ENCODE measurements at regions not wholly inside any gene's neighbourhood (a gene's known extent, or its start where the extent isn't known, plus 50 kb on each side); places are given as distances from the start of the nearest gene placed in this dataset.
"Not testable (repeated sequence)": the region's sequence is repeated elsewhere in the genome, so short reads cannot be mapped to it uniquely, and the experiment has no call there.

DNA sequence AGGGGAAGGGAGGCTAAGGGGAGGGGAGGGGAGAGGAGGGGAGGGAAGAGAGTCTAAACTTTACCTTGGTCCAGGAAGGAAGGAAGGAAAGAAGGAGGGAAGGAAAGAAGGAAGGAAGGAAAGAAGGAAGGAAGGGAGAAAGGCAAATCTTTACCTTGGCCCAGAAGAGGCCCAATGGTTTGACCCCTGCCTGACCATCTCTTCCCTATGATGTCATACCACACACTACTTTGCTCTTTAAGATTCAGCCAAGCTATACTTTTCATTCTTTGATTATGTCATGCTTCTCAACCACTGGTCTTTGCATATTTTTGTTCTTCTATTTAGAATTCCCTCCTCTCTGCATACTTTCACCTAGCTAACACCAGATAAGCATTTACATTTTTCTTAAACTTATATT, 1077.5 kb downstream of the PCDH9 start:
- H3K4me1 ChIP-seq (ENCODE audit: control insufficient read depth, insufficient read depth, low read length) = no peaks in the 10 kb centered on the region
- no peaks in the 10 kb centered on the region for H4K20me1 ChIP-seq (ENCODE audit: control insufficient read depth, insufficient read depth)
- no peaks in the 10 kb centered on the region for H3K27me3 ChIP-seq (replicated peaks in 1 of 2; ENCODE audit: control insufficient read depth in 2 of 2, insufficient read depth in 2 of 2, low read length in 1 of 2)
- DNase-seq (ENCODE audit: low read depth, low spot score) = no peak
- in situ Hi-C loops (cut with MboI) (no loop called here), intact Hi-C loops (cut with micrococcal nuclease; ENCODE audit: unreplicated experiment) (no loop called here)
- TF ChIP-seq, protein P1, sequence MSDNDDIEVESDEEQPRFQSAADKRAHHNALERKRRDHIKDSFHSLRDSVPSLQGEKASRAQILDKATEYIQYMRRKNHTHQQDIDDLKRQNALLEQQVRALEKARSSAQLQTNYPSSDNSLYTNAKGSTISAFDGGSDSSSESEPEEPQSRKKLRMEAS (IDR thresholded peaks at IDR 0.05; ENCODE audit: low read depth, low read length) = no peak
- TF ChIP-seq RAD21 (IDR thresholded peaks at IDR 0.05; ENCODE audit: insufficient read depth, low read depth, low read length) (no peak), KAT2A (conservative IDR thresholded peaks at IDR 0.05; ENCODE audit: control insufficient read depth, low read depth, low read length) (no peak), BRCA1 (IDR thresholded peaks at IDR 0.05; ENCODE audit: low read depth, low read length) (no peak), EP300 (IDR thresholded peaks at IDR 0.05; ENCODE audit: borderline replicate concordance in 1 of 2, control insufficient read depth in 1 of 2, low read depth in 2 of 2, low read length in 2 of 2) (no peak), CBX5 (IDR thresholded peaks at IDR 0.05; ENCODE audit: low read depth) (no peak), CREM (IDR thresholded peaks at IDR 0.05; ENCODE audit: low read depth) (no peak), BACH1 (IDR thresholded peaks at IDR 0.05; ENCODE audit: borderline replicate concordance) (no peak), RAD51 (IDR thresholded peaks at IDR 0.05) (no peak), NR2C1 (IDR thresholded peaks at IDR 0.05) (no peak), IRF4 (IDR thresholded peaks at IDR 0.05; ENCODE audit: low read depth, low read length) (no peak), TARDBP (IDR thresholded peaks at IDR 0.05; ENCODE audit: borderline replicate concordance) (no peak), CBFB (IDR thresholded peaks at IDR 0.05; ENCODE audit: low read depth) (no peak), ATF3 (IDR thresholded peaks at IDR 0.05; ENCODE audit: borderline replicate concordance, extremely low read depth, low read depth, low read length) (no peak), PML (IDR thresholded peaks at IDR 0.05; ENCODE audit: low read length) (no peak)
- no peak for FAIRE-seq
- ChIA-PET CTCF (no interaction called here), SMC1A (ENCODE audit: uncharacterized antibody, unreplicated experiment) (no interaction called here), RAD21 (ENCODE audit: unreplicated experiment) (no interaction called here), POLR2A (no interaction called here)
- H3K36me3 ChIP-seq (ENCODE audit: control insufficient read depth in 2 of 2, insufficient read depth in 2 of 2, low read length in 1 of 2) = no peaks in the 10 kb centered on the region
- no peak overlapping the region for H3K27ac ChIP-seq (ENCODE audit: control insufficient read depth, insufficient read depth)
- ATAC-seq = no peak
- no TSS peak for BruUV-seq (replicated peaks)
- no peaks in the 10 kb centered on the region for H3K79me2 ChIP-seq (ENCODE audit: control insufficient read depth, insufficient read depth, low read length)
- no peak overlapping the region for H2AFZ ChIP-seq (ENCODE audit: control insufficient read depth, low read depth, low read length)
- no peak overlapping the region for H3K4me2 ChIP-seq (ENCODE audit: control insufficient read depth, insufficient read depth)
- H3K9me3 ChIP-seq (replicated peaks; ENCODE audit: control insufficient read depth, insufficient read depth, low read length) = no peaks in the 10 kb centered on the region
- H3K9ac ChIP-seq (ENCODE audit: control insufficient read depth, insufficient read depth, low read length) = no peak overlapping the region
- H3K4me3 ChIP-seq = no peak overlapping the region

DNA sequence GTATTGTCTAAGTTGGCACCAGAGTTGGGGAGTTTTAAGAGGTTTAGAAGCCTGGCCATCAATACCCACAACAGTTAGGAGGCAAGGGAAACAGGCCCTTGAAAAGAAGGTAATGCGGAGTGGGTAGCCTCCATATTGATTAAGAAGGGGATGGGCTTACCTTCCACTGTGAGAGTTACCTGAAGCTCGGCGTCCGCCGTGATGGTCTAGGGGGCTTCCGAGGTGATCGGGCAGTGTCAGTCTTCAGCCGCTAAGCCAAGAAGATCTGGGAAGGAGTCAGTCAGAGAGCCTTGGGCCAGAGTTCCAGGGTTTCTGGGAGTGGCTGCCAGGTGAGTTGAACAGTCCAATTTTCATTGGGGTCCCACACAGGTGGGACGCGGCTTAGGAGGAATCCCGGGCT, 1085.8 kb downstream of the PCDH9 start:
- H3K27me3 ChIP-seq (replicated peaks in 1 of 2; ENCODE audit: control insufficient read depth in 2 of 2, insufficient read depth in 2 of 2, low read length in 1 of 2); in situ Hi-C loops (cut with MboI); FAIRE-seq; H3K36me3 ChIP-seq (ENCODE audit: control insufficient read depth in 2 of 2, insufficient read depth in 2 of 2, low read length in 1 of 2); H4K20me1 ChIP-seq (ENCODE audit: control insufficient read depth, insufficient read depth); H3K4me1 ChIP-seq (ENCODE audit: control insufficient read depth, insufficient read depth, low read length); RAD21 ChIA-PET (ENCODE audit: unreplicated experiment); DNase-seq (ENCODE audit: low read depth, low spot score); intact Hi-C loops (cut with micrococcal nuclease; ENCODE audit: unreplicated experiment); H3K4me2 ChIP-seq (ENCODE audit: control insufficient read depth, insufficient read depth); SMC1A ChIA-PET (ENCODE audit: uncharacterized antibody, unreplicated experiment); H3K79me2 ChIP-seq (ENCODE audit: control insufficient read depth, insufficient read depth, low read length); H2AFZ ChIP-seq (ENCODE audit: control insufficient read depth, low read depth, low read length); ATAC-seq; POLR2A ChIA-PET; H3K9me3 ChIP-seq (replicated peaks; ENCODE audit: control insufficient read depth, insufficient read depth, low read length); H3K27ac ChIP-seq (ENCODE audit: control insufficient read depth, insufficient read depth); H3K9ac ChIP-seq (ENCODE audit: control insufficient read depth, insufficient read depth, low read length); CTCF ChIA-PET; H3K4me3 ChIP-seq; BruUV-seq (replicated peaks): not testable (repeated sequence)
- WGBS (ENCODE audit: insufficient coverage, insufficient replicate concordance, low lambda C conversion rate, missing lambda C conversion rate) = 87% methylated on average over 11 of the region's 11 CpGs
